ENCODE measurements at regions not wholly inside any gene's neighbourhood (a gene's known extent, or its start where the extent isn't known, plus 50 kb on each side); places are given as distances from the start of the nearest gene placed in this dataset.

DNA sequence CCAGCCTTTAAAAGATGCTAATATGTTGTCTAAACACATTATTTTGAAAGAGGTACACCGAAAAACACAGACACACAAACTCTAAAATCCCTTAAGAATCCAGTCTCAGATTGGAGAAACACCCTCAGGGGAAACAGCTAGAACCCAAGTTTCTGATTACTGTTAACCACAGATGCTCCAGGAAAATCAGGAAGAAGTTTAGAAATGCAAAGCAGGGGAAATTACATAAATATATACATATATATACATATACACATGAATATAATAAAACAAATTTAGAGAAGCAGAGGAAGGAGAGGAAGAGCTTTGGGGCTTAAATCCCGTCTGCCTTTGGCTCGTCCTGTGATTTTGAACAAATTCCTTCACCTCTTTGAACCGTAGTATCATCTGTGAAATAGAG lies 73.2 kb upstream of the KLF4 start:
- H3K9me3 Mint-ChIP-seq: peaks cover 0 to 4% (median 0%) of the 10 kb centered on the region in 7 donors
- Histone ChIP-seq H2AFZ (ENCODE audit: insufficient read depth, low read depth, low read length, poor library complexity, severe bottlenecking) (no peak overlapping the region), H3K27ac (ENCODE audit: low read depth in 1 of 2, low read length in 2 of 2) (no peak overlapping the region), H3K9ac (ENCODE audit: insufficient read depth, low read length, poor library complexity, severe bottlenecking) (no peak overlapping the region), H4K20me1 (ENCODE audit: insufficient read depth, low read length) (no peaks in the 10 kb centered on the region), H3K9me3 (replicated peaks in 1 of 2; ENCODE audit: control insufficient read depth in 1 of 2, insufficient read depth in 1 of 2, low read length in 2 of 2) (no peaks in the 10 kb centered on the region), H3K36me3 (replicated peaks in 1 of 2; ENCODE audit: control insufficient read depth in 1 of 2, insufficient read depth in 2 of 2, low read length in 2 of 2) (no peaks in the 10 kb centered on the region), H3K4me1 (ENCODE audit: control insufficient read depth in 1 of 2, insufficient read depth in 2 of 2, low read length in 2 of 2) (no peaks in the 10 kb centered on the region), H3K4me2 (replicated peaks; ENCODE audit: extremely low read depth, low read length, poor library complexity, severe bottlenecking) (no peak overlapping the region), H3K79me2 (ENCODE audit: insufficient read depth, low read length) (no peaks in the 10 kb centered on the region), H3K4me3 (replicated peaks in 1 of 3; ENCODE audit: low read depth in 2 of 3, low read length in 3 of 3) (no peak overlapping the region), H3K27me3 (ENCODE audit: control insufficient read depth in 2 of 2, insufficient read depth in 2 of 2, low read length in 2 of 2) (no peaks in the 10 kb centered on the region)
- no CpG with 5 or more reads among the region's 4 CpGs for WGBS (ENCODE audit: insufficient coverage)
- no peak for TF ChIP-seq CTCF (IDR thresholded peaks at IDR 0.05)
- H3K27me3 Mint-ChIP-seq (ENCODE audit: low read depth in 3 of 3): peaks cover 0 to 5% (median 2%) of the 10 kb centered on the region in 3 donors
- no peaks in the 10 kb centered on the region for H3K36me3 Mint-ChIP-seq
- no peak overlapping the region for H3K4me3 Mint-ChIP-seq
- peaks cover 6% of the 10 kb centered on the region for H3K4me1 Mint-ChIP-seq
- H3K27ac Mint-ChIP-seq: no peak overlapping the region
- intact Hi-C loops (cut with micrococcal nuclease): no loop called here
- DNase-seq: no peak

GRCh38 chr9:107559494-107560086 lies 70.0 kb upstream of the KLF4 start:
- DNase-seq: no peak
- no peaks in the 10 kb centered on the region for H3K36me3 Mint-ChIP-seq
- H3K27ac Mint-ChIP-seq: no peak overlapping the region
- H3K36me3 ChIP-seq (replicated peaks in 1 of 2; ENCODE audit: control insufficient read depth in 1 of 2, insufficient read depth in 2 of 2, low read length in 2 of 2): no peaks in the 10 kb centered on the region
- no peak overlapping the region for H3K9ac ChIP-seq (ENCODE audit: insufficient read depth, low read length, poor library complexity, severe bottlenecking)
- no peaks in the 10 kb centered on the region for H3K4me1 ChIP-seq (ENCODE audit: control insufficient read depth in 1 of 2, insufficient read depth in 2 of 2, low read length in 2 of 2)
- no peak overlapping the region for H3K4me3 Mint-ChIP-seq
- no peak overlapping the region for H3K4me3 ChIP-seq (replicated peaks in 1 of 3; ENCODE audit: low read depth in 2 of 3, low read length in 3 of 3)
- H3K27me3 Mint-ChIP-seq (ENCODE audit: low read depth in 3 of 3): peaks cover 1 to 5% (median 2%) of the 10 kb centered on the region in 3 donors
- peaks cover 0 to 4% (median 0%) of the 10 kb centered on the region in 7 donors for H3K9me3 Mint-ChIP-seq
- TF ChIP-seq CTCF (IDR thresholded peaks at IDR 0.05): no peak
- no peaks in the 10 kb centered on the region for H4K20me1 ChIP-seq (ENCODE audit: insufficient read depth, low read length)
- H3K4me1 Mint-ChIP-seq: peaks cover 6% of the 10 kb centered on the region
- no peaks in the 10 kb centered on the region for H3K79me2 ChIP-seq (ENCODE audit: insufficient read depth, low read length)
- no peaks in the 10 kb centered on the region for H3K27me3 ChIP-seq (ENCODE audit: control insufficient read depth in 2 of 2, insufficient read depth in 2 of 2, low read length in 2 of 2)
- intact Hi-C loops (cut with micrococcal nuclease): no loop called here
- no peak overlapping the region for H2AFZ ChIP-seq (ENCODE audit: insufficient read depth, low read depth, low read length, poor library complexity, severe bottlenecking)
- H3K9me3 ChIP-seq (replicated peaks in 1 of 2; ENCODE audit: control insufficient read depth in 1 of 2, insufficient read depth in 1 of 2, low read length in 2 of 2): no peaks in the 10 kb centered on the region
- no peak overlapping the region for H3K4me2 ChIP-seq (replicated peaks; ENCODE audit: extremely low read depth, low read length, poor library complexity, severe bottlenecking)
- H3K27ac ChIP-seq (ENCODE audit: low read depth in 1 of 2, low read length in 2 of 2): no peak overlapping the region
- 80% methylated on average over 2 of the region's 9 CpGs for WGBS (ENCODE audit: insufficient coverage)

Data from CD14-positive monocyte (primary cell).